GM12878 (cell line): ENCODE measurements at regions not wholly inside any gene's neighbourhood (a gene's known extent, or its start where the extent isn't known, plus 50 kb on each side); places are given as distances from the start of the nearest gene placed in this dataset.

ENCODE experiments used
- ATAC-seq: fragments of 200-7000 bp; cut with Tn5 transposase; 3 replicates; pipeline ENCODE4 v1.9.1; 2020; ENCODE audit warnings: mild to moderate bottlenecking, moderate library complexity
- BruUV-seq: library from RNA; stranded (reverse); fragments of 400-500 nt; replicated peaks from 2 replicates; lab custom pipeline; 2021; lab: Mats Ljungman, UMichigan
- CTCF ChIA-PET: fragments of 300-600 bp; sonication (Branson Sonifier 250); formaldehyde crosslinking; extraction: SDS; loops from one replicate; lab custom pipeline; 2021; ENCODE audit warnings: inconsistent platforms; lab: Yijun Ruan, JAX
- POLR2A ChIA-PET: fragments of 350-600 bp; formaldehyde crosslinking; extraction: SDS; loops from one replicate; lab custom pipeline; 2021; ENCODE audit warnings: inconsistent platforms; lab: Charles Lee
- RAD21 ChIA-PET: fragments of 300-600 bp; sonication (Branson Sonifier 250); formaldehyde crosslinking; loops from one replicate; lab custom pipeline; 2023; ENCODE audit warnings: antibody characterized with exemption; ENCODE audit not compliant: unreplicated experiment; lab: Charles Lee
- SMC1A ChIA-PET: fragments of 300-600 bp; sonication (Branson Sonifier 250); formaldehyde crosslinking; loops from one replicate; lab custom pipeline; 2023; ENCODE audit not compliant: unreplicated experiment, uncharacterized antibody; lab: Charles Lee
- DNase-seq: peaks from one replicate; pipeline ENCODE4 v3.0.0-alpha.2; 2011; ENCODE audit warnings: low read depth, low spot score
- FAIRE-seq: peaks from 3 replicates; lab custom pipeline; 2011; peaks lifted over from hg19 to GRCh38; lab: Jason Lieb, UNC
- H2AFZ ChIP-seq: 2 replicates; pipeline ENCODE4 v1.6.0; 2011; ENCODE audit warnings: low read depth, low read length, control low read depth; ENCODE audit not compliant: control insufficient read depth
- H3K27ac ChIP-seq: 2 replicates; pipeline ENCODE4 v1.5.1; 2011; ENCODE audit warnings: control low read depth; ENCODE audit not compliant: control insufficient read depth, insufficient read depth
- H3K27me3 ChIP-seq, 2 experiments: replicated peaks in 1 of 2; 2 replicates each; pipeline versions ENCODE4 v1.6.0 to v1.6.1; 2011; ENCODE audit warnings: low read length in 1 of 2; ENCODE audit not compliant: control insufficient read depth in 2 of 2, insufficient read depth in 2 of 2
- H3K36me3 ChIP-seq, 2 experiments: 2 replicates each; pipeline ENCODE4 v1.5.1; 2011; ENCODE audit warnings: low read length in 1 of 2; ENCODE audit not compliant: control insufficient read depth in 2 of 2, insufficient read depth in 2 of 2
- H3K4me1 ChIP-seq: 2 replicates; pipeline ENCODE4 v1.6.1; 2011; ENCODE audit warnings: mild to moderate bottlenecking, low read length, moderate library complexity, mixed read lengths; ENCODE audit not compliant: control insufficient read depth, insufficient read depth
- H3K4me2 ChIP-seq: 2 replicates; pipeline ENCODE4 v1.6.0; 2011; ENCODE audit warnings: control low read depth; ENCODE audit not compliant: control insufficient read depth, insufficient read depth
- H3K4me3 ChIP-seq: fragments of 200-600 bp; sonication (generic); 2 replicates; pipeline ENCODE4 v1.5.1; 2016
- H3K79me2 ChIP-seq: 2 replicates; pipeline ENCODE4 v1.6.0; 2011; ENCODE audit warnings: low read length; ENCODE audit not compliant: control insufficient read depth, insufficient read depth
- H3K9ac ChIP-seq: 2 replicates; pipeline ENCODE4 v1.8.0; 2011; ENCODE audit warnings: low read length, control low read depth, mixed read lengths; ENCODE audit not compliant: control insufficient read depth, insufficient read depth
- H3K9me3 ChIP-seq: replicated peaks from 3 replicates; pipeline ENCODE4 v1.5.1; 2011; ENCODE audit warnings: mild to moderate bottlenecking, low read length; ENCODE audit not compliant: control insufficient read depth, insufficient read depth
- H4K20me1 ChIP-seq: 2 replicates; pipeline ENCODE4 v1.6.0; 2011; ENCODE audit not compliant: control insufficient read depth, insufficient read depth
- ETV6 ChIP-seq, 2 experiments: fragments of 450-650 bp in 1 of 2; IDR thresholded peaks in 1 of 2; conservative IDR thresholded peaks in 1 of 2; 2 replicates each; pipeline ENCODE4 v1.6.1; 2014; ENCODE audit warnings: antibody characterized with exemption in 1 of 2, borderline replicate concordance in 1 of 2, low read depth in 1 of 2, mild to moderate bottlenecking in 1 of 2, moderate library complexity in 1 of 2
- GABPA ChIP-seq: IDR thresholded peaks from 2 replicates; pipeline ENCODE4 v1.6.1; 2014; ENCODE audit warnings: antibody characterized with exemption, low read depth, mild to moderate bottlenecking, inconsistent platforms
- MTA2 ChIP-seq: fragments of 450-650 bp; IDR thresholded peaks from 2 replicates; pipeline ENCODE4 v1.6.1; 2016; ENCODE audit warnings: low read depth, mild to moderate bottlenecking, moderate library complexity
- POLR2A ChIP-seq: IDR thresholded peaks from 2 replicates; pipeline ENCODE4 v1.6.1; 2011; ENCODE audit warnings: low read depth, mild to moderate bottlenecking, low read length
- WGBS: methylation state at CpG from one replicate; pipeline ENCODE4 v1.1.6; 2016; ENCODE audit warnings: low lambda C conversion rate; ENCODE audit not compliant: insufficient replicate concordance, insufficient coverage; ENCODE audit errors: missing lambda C conversion rate; 5-methylcytosine and 5-hydroxymethylcytosine counted together
- in situ Hi-C: fragments of 300-500 bp; cut with MboI; formaldehyde crosslinking; loops from 9 replicates; pipeline ENCODE4 v1.14.3; 2018; ENCODE audit warnings: mixed read lengths
- intact Hi-C: fragments of 100-400 bp; cut with micrococcal nuclease; formaldehyde crosslinking; loops from one replicate; pipeline ENCODE4 v1.14.2; 2022; ENCODE audit not compliant: unreplicated experiment
- TF ChIP-seq, protein P1 (sequence below): IDR thresholded peaks from 2 replicates; pipeline ENCODE4 v1.6.1; 2012; ENCODE audit warnings: low read depth, low read length, improper control_type of control experiment
- TF ChIP-seq, protein P2 (sequence below): fragments of 450-650 bp; IDR thresholded peaks from 2 replicates; pipeline ENCODE4 v1.6.1; 2017; ENCODE audit warnings: borderline replicate concordance

DNA sequence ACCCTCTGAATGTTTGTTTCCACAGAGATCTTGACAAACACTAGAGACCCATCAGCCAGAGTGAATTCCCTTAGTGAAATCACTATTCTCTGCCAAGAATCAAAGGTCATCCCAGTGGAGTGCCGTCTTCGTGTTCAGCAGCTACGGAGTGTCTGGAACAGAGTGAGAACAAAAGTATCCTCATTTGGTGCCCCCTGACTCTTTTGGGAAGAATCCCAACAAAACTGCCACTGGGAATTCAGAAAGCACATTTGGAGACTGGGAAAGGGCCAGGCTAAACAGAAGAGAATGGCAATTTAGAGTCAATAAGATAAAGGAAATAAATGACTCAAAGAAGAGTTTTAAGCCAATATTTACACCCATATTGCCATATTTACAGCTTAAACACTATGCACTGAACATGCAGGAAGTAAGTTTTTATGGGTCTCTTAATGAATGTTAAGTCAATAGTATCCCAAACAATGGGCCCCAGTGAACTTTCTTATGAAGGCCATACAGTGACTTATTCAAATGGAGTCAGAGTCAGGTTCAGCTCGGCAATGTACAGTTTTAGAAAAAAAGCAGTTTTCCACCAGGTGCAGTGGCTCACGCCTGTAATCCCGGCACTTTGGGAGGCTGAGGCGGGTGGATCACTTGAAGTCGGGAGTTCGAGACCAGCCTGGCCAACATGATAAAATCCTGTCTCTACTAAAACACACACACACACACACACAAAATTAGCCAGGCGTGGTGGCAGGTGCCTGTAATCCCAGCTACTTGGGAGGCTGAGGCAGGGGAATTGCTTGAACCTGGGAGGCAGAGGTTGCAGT is 392.6 kb downstream of the KLF5 start:
- Histone ChIP-seq H3K4me1 (no peaks in the 10 kb centered on the region), H2AFZ (no peak overlapping the region), H3K4me2 (no peak overlapping the region), H4K20me1 (no peaks in the 10 kb centered on the region), H3K79me2 (no peaks in the 10 kb centered on the region), H3K9ac (no peak overlapping the region), H3K27me3 (no peaks in the 10 kb centered on the region), H3K4me3 (no peak overlapping the region), H3K27ac (no peak overlapping the region), H3K36me3 (no peaks in the 10 kb centered on the region), H3K9me3 (no peaks in the 10 kb centered on the region)
- intact Hi-C loops, result no loop called here
- FAIRE-seq (no peak), DNase-seq (no peak), ATAC-seq (no peak)
- BruUV-seq, result no TSS peak
- in situ Hi-C loops, result no loop called here
- TF ChIP-seq GABPA, result no peak
- TF ChIP-seq, protein P1, sequence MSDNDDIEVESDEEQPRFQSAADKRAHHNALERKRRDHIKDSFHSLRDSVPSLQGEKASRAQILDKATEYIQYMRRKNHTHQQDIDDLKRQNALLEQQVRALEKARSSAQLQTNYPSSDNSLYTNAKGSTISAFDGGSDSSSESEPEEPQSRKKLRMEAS, result no peak
- TF ChIP-seq MTA2, result no peak
- no peak for TF ChIP-seq ETV6 (conservative IDR thresholded peaks at IDR 0.05 in 1 of 2, IDR thresholded peaks at IDR 0.05 in 1 of 2; ENCODE audit: borderline replicate concordance in 1 of 2, low read depth in 1 of 2)
- TF ChIP-seq, protein P2, sequence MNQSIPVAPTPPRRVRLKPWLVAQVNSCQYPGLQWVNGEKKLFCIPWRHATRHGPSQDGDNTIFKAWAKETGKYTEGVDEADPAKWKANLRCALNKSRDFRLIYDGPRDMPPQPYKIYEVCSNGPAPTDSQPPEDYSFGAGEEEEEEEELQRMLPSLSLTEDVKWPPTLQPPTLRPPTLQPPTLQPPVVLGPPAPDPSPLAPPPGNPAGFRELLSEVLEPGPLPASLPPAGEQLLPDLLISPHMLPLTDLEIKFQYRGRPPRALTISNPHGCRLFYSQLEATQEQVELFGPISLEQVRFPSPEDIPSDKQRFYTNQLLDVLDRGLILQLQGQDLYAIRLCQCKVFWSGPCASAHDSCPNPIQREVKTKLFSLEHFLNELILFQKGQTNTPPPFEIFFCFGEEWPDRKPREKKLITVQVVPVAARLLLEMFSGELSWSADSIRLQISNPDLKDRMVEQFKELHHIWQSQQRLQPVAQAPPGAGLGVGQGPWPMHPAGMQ, result no peak
- no peak for TF ChIP-seq POLR2A
- SMC1A ChIA-PET, result no interaction called here
- RAD21 ChIA-PET, result no interaction called here
- POLR2A ChIA-PET, result no interaction called here
- CTCF ChIA-PET, result interaction anchor here (0.6 kb wide), 1 partner anchor 205 kb away, joined by 3 read pairs; no protein-coding TSS in a partner anchor
- 55% methylated on average over 10 of the region's 10 CpGs for WGBS
